Duodenal mucosa (tissue), 2 donors: ENCODE measurements at regions not wholly inside any gene's neighbourhood (a gene's known extent, or its start where the extent isn't known, plus 50 kb on each side); places are given as distances from the start of the nearest gene placed in this dataset.

Experiments used
- H3K27ac ChIP-seq: one replicate; pipeline ENCODE4 v1.7.0; 2013; ENCODE audit warnings: low read depth, low read length
- H3K27me3 ChIP-seq, 2 donors: one replicate each; pipeline ENCODE4 v1.7.0; 2013; ENCODE audit warnings: low read length in 2 of 2, control low read depth in 1 of 2; ENCODE audit not compliant: insufficient read depth in 2 of 2, control insufficient read depth in 1 of 2
- H3K36me3 ChIP-seq, 2 donors: one replicate each; pipeline ENCODE4 v1.7.0; 2013; ENCODE audit warnings: low read length in 2 of 2, control low read depth in 1 of 2; ENCODE audit not compliant: insufficient read depth in 2 of 2, control insufficient read depth in 1 of 2
- H3K4me1 ChIP-seq, 2 donors: one replicate each; pipeline ENCODE4 v1.7.0; 2013; ENCODE audit warnings: low read length in 2 of 2, control low read depth in 1 of 2; ENCODE audit not compliant: insufficient read depth in 2 of 2, control insufficient read depth in 1 of 2
- H3K4me3 ChIP-seq, 2 donors: one replicate each; pipeline ENCODE4 v1.7.0; 2013; ENCODE audit warnings: low read length in 2 of 2, low read depth in 1 of 2
- H3K9ac ChIP-seq, 2 donors: one replicate each; pipeline ENCODE4 v1.7.0; 2013; ENCODE audit warnings: low read length in 2 of 2, low read depth in 1 of 2
- H3K9me3 ChIP-seq, 2 donors: one replicate each; pipeline ENCODE4 v1.7.0; 2013; ENCODE audit warnings: low read length in 2 of 2, control low read depth in 1 of 2; ENCODE audit not compliant: control insufficient read depth in 1 of 2

- Histone ChIP-seq H3K4me3 (no peak overlapping the region), H3K9ac (no peak overlapping the region), H3K36me3 (no peaks in the 10 kb centered on the region), H3K27ac (no peak overlapping the region), H3K9me3 (no peaks in the 10 kb centered on the region), H3K4me1 (no peaks in the 10 kb centered on the region), H3K27me3 (no peaks in the 10 kb centered on the region)
These were observed 238.3 kb upstream of the RNF32 start for GRCh38 chr7:156402255-156402654.

- no peaks in the 10 kb centered on the region for H3K4me1 ChIP-seq
- H3K27ac ChIP-seq, result no peak overlapping the region
- no peak overlapping the region for H3K4me3 ChIP-seq
- H3K36me3 ChIP-seq, result no peaks in the 10 kb centered on the region
- H3K27me3 ChIP-seq, result no peaks in the 10 kb centered on the region
- H3K9ac ChIP-seq, result no peak overlapping the region
- no peaks in the 10 kb centered on the region for H3K9me3 ChIP-seq
These were observed 239.0 kb upstream of the RNF32 start for GRCh38 chr7:156401617-156402016.

GRCh38 chr7:156400046-156400445 is 240.5 kb upstream of the RNF32 start:
- no peak overlapping the region for H3K27ac ChIP-seq
- no peaks in the 10 kb centered on the region for H3K4me1 ChIP-seq

GRCh38 chr7:156397249-156397648 is 243.3 kb upstream of the RNF32 start:
- Histone ChIP-seq H3K4me3 (no peak overlapping the region), H3K9ac (no peak overlapping the region), H3K36me3 (no peaks in the 10 kb centered on the region), H3K27me3 (no peaks in the 10 kb centered on the region), H3K9me3 (no peaks in the 10 kb centered on the region), H3K4me1 (no peaks in the 10 kb centered on the region), H3K27ac (no peak overlapping the region)

More at GRCh38 chr7:156400046-156400445, 240.5 kb upstream of the RNF32 start:
- H3K9ac ChIP-seq, result no peak overlapping the region
- no peaks in the 10 kb centered on the region for H3K36me3 ChIP-seq
- H3K4me3 ChIP-seq, result no peak overlapping the region
- H3K27me3 ChIP-seq, result no peaks in the 10 kb centered on the region
- H3K9me3 ChIP-seq, result no peaks in the 10 kb centered on the region

GRCh38 chr7:156389116-156389692 is 251.4 kb upstream of the RNF32 start:
- no peaks in the 10 kb centered on the region for H3K4me1 ChIP-seq
- H3K4me3 ChIP-seq, result no peak overlapping the region
- H3K9me3 ChIP-seq, result no peaks in the 10 kb centered on the region
- H3K27ac ChIP-seq, result no peak overlapping the region
- H3K36me3 ChIP-seq, result no peaks in the 10 kb centered on the region
- H3K27me3 ChIP-seq, result no peaks in the 10 kb centered on the region
- no peak overlapping the region for H3K9ac ChIP-seq

GRCh38 chr7:156386097-156386496 is 254.5 kb upstream of the RNF32 start:
- no peaks in the 10 kb centered on the region for H3K36me3 ChIP-seq
- no peaks in the 10 kb centered on the region for H3K4me1 ChIP-seq
- no peaks in the 10 kb centered on the region for H3K9me3 ChIP-seq
- no peak overlapping the region for H3K4me3 ChIP-seq
- H3K27me3 ChIP-seq, result no peaks in the 10 kb centered on the region
- H3K9ac ChIP-seq, result no peak overlapping the region
- no peak overlapping the region for H3K27ac ChIP-seq

- H3K4me1 ChIP-seq, result peaks cover 0 to 6% of the 10 kb centered on the region in 2 donors
- H3K9ac ChIP-seq, result no peak overlapping the region
- no peak overlapping the region for H3K27ac ChIP-seq
- H3K27me3 ChIP-seq, result no peaks in the 10 kb centered on the region
- H3K4me3 ChIP-seq, result no peak overlapping the region
- H3K36me3 ChIP-seq, result no peaks in the 10 kb centered on the region
- no peaks in the 10 kb centered on the region for H3K9me3 ChIP-seq
These were observed 255.9 kb upstream of the RNF32 start for GRCh38 chr7:156384706-156385105.

- Histone ChIP-seq H3K36me3 (no peaks in the 10 kb centered on the region), H3K27me3 (no peaks in the 10 kb centered on the region), H3K4me3 (no peak overlapping the region), H3K4me1 (peaks cover 3 to 6% of the 10 kb centered on the region in 2 donors), H3K27ac (no peak overlapping the region), H3K9me3 (no peaks in the 10 kb centered on the region), H3K9ac (no peak overlapping the region)
These were observed 257.0 kb upstream of the RNF32 start for GRCh38 chr7:156383526-156383925.

- H3K27ac ChIP-seq, result no peak overlapping the region
- H3K4me3 ChIP-seq, result no peak overlapping the region
- H3K36me3 ChIP-seq, result no peaks in the 10 kb centered on the region
- no peak overlapping the region for H3K9ac ChIP-seq
- no peaks in the 10 kb centered on the region for H3K27me3 ChIP-seq
- no peaks in the 10 kb centered on the region for H3K9me3 ChIP-seq
- H3K4me1 ChIP-seq, result peaks cover 3 to 6% of the 10 kb centered on the region in 2 donors
These were observed 260.3 kb upstream of the RNF32 start for GRCh38 chr7:156380261-156380660.

GRCh38 chr7:156379324-156380070 is 261.1 kb upstream of the RNF32 start:
- Histone ChIP-seq H3K27ac (no peak overlapping the region), H3K9me3 (no peaks in the 10 kb centered on the region), H3K36me3 (no peaks in the 10 kb centered on the region), H3K4me3 (no peak overlapping the region), H3K9ac (no peak overlapping the region), H3K27me3 (no peaks in the 10 kb centered on the region), H3K4me1 (peaks cover 3 to 6% of the 10 kb centered on the region in 2 donors)
